ENCODE measurements at regions not wholly inside any gene's neighbourhood (a gene's known extent, or its start where the extent isn't known, plus 50 kb on each side); places are given as distances from the start of the nearest gene placed in this dataset.

- H3K9me3 ChIP-seq (replicated peaks; ENCODE audit: control insufficient read depth, insufficient read depth, low read length): no peaks in the 10 kb centered on the region
- no peak overlapping the region for H3K4me3 ChIP-seq (replicated peaks in 1 of 3; ENCODE audit: insufficient read depth in 1 of 3, low read depth in 1 of 3, low read length in 3 of 3)
- H3K27ac ChIP-seq (ENCODE audit: insufficient read depth, low read depth, low read length): no peak overlapping the region
- no peaks in the 10 kb centered on the region for H3K4me1 ChIP-seq (ENCODE audit: control insufficient read depth, extremely low read depth, insufficient read depth, low read length)
- intact Hi-C loops (cut with micrococcal nuclease): no loop called here
- no TSS peak for BruUV-seq (replicated peaks)
- dilution Hi-C loops (cut with MboI; ENCODE audit: extremely low pct_ligation_motif_present, low sequenced_read_pairs): no loop called here
- H3K79me2 ChIP-seq (ENCODE audit: control insufficient read depth, insufficient read depth, low read length): no peaks in the 10 kb centered on the region
- H3K9me1 ChIP-seq (replicated peaks; ENCODE audit: control insufficient read depth, extremely low read depth, insufficient read depth, low read length): no peaks in the 10 kb centered on the region
- no peaks in the 10 kb centered on the region for H4K20me1 ChIP-seq (replicated peaks; ENCODE audit: control insufficient read depth, extremely low read depth, insufficient read depth, low read length)
- no peak overlapping the region for H3K9ac ChIP-seq (replicated peaks; ENCODE audit: extremely low read depth, insufficient read depth, low read length)
- H3K4me2 ChIP-seq (ENCODE audit: insufficient read depth, low read length): no peak overlapping the region
- CTCF ChIA-PET: no interaction called here
- H2AFZ ChIP-seq (ENCODE audit: low read depth, low read length): no peak overlapping the region
- POLR2A ChIA-PET: no interaction called here
- H3K27me3 ChIP-seq (ENCODE audit: control insufficient read depth in 2 of 2, insufficient read depth in 2 of 2, low read length in 2 of 2): peaks cover 0 to 4% of the 10 kb centered on the region in 2 experiments
- DNase-seq (ENCODE audit: low read depth, low spot score) (no peak), FAIRE-seq (no peak)
- H3K36me3 ChIP-seq (ENCODE audit: control insufficient read depth in 2 of 2, extremely low read depth in 1 of 2, insufficient read depth in 2 of 2, low read length in 2 of 2): no peaks in the 10 kb centered on the region
- TF ChIP-seq POLR2A (IDR thresholded peaks at IDR 0.05; ENCODE audit: low read depth, low read length): no peak
- TF ChIP-seq POLR2AphosphoS5 (IDR thresholded peaks at IDR 0.05; ENCODE audit: insufficient read depth, low read depth, low read length): no peak
- TF ChIP-seq MAX (IDR thresholded peaks at IDR 0.05; ENCODE audit: insufficient read depth, insufficient read length): no peak
- TF ChIP-seq FOS (IDR thresholded peaks at IDR 0.05; ENCODE audit: borderline replicate concordance, insufficient read depth, low read length): no peak
- TF ChIP-seq CTCF (IDR thresholded peaks at IDR 0.05; ENCODE audit: extremely low read depth in 1 of 2, insufficient read depth in 1 of 2, low read depth in 1 of 2, low read length in 2 of 2): no peak
- TF ChIP-seq MYC (IDR thresholded peaks at IDR 0.05; ENCODE audit: low read depth, low read length): no peak
- TF ChIP-seq JUN (IDR thresholded peaks at IDR 0.05; ENCODE audit: borderline replicate concordance, insufficient read depth, insufficient read length, low read depth): no peak
- no peak for TF ChIP-seq GATA2 (IDR thresholded peaks at IDR 0.05; ENCODE audit: insufficient read depth, insufficient read length, low read depth, low read length)
- TF ChIP-seq EZH2 (IDR thresholded peaks at IDR 0.05; ENCODE audit: borderline replicate concordance, low read depth, low read length, severe bottlenecking): no peak
Measured at GRCh38 chr5:135105105-135105484, 71.1 kb upstream of the PITX1 start.
